Ishikawa (cell line): ENCODE measurements at regions not wholly inside any gene's neighbourhood (a gene's known extent, or its start where the extent isn't known, plus 50 kb on each side); places are given as distances from the start of the nearest gene placed in this dataset.

Experiments used
- CEBPB ChIP-seq: IDR thresholded peaks from 2 replicates; pipeline ENCODE4 v1.6.1; 2012
- CREB1 ChIP-seq: IDR thresholded peaks from 2 replicates; pipeline ENCODE4 v1.6.1; 2012; ENCODE audit warnings: low read depth
- EGR1 ChIP-seq: IDR thresholded peaks from 2 replicates; pipeline ENCODE4 v1.6.1; 2012
- EP300 ChIP-seq: IDR thresholded peaks from 2 replicates; pipeline ENCODE4 v1.6.1; 2012; ENCODE audit warnings: borderline replicate concordance
- FOXM1 ChIP-seq: IDR thresholded peaks from 2 replicates; pipeline ENCODE4 v1.6.1; 2012; ENCODE audit warnings: low read depth, borderline replicate concordance
- NFIC ChIP-seq: IDR thresholded peaks from 2 replicates; pipeline ENCODE4 v1.6.1; 2012
- RAD21 ChIP-seq: IDR thresholded peaks from 2 replicates; pipeline ENCODE4 v1.6.1; 2012; ENCODE audit warnings: low read depth
- TAF1 ChIP-seq: IDR thresholded peaks from 2 replicates; pipeline ENCODE4 v1.6.1; 2012; ENCODE audit warnings: low read depth, mild to moderate bottlenecking
- TCF12 ChIP-seq: IDR thresholded peaks from 2 replicates; pipeline ENCODE4 v1.6.1; 2012; ENCODE audit warnings: low read depth
- TEAD4 ChIP-seq: IDR thresholded peaks from 2 replicates; pipeline ENCODE4 v1.6.1; 2012
- USF1 ChIP-seq: IDR thresholded peaks from 2 replicates; pipeline ENCODE4 v1.6.1; 2012
- YY1 ChIP-seq: IDR thresholded peaks from 2 replicates; pipeline ENCODE4 v1.6.1; 2012; ENCODE audit warnings: low read depth
- ZBTB7A ChIP-seq: IDR thresholded peaks from 2 replicates; pipeline ENCODE4 v1.6.1; 2012; ENCODE audit warnings: low read depth
- TF ChIP-seq, protein P1 (sequence below): IDR thresholded peaks from 2 replicates; pipeline ENCODE4 v1.6.1; 2012; ENCODE audit warnings: low read depth, mild to moderate bottlenecking
- TF ChIP-seq, protein P2 (sequence below): IDR thresholded peaks from 2 replicates; pipeline ENCODE4 v1.6.1; 2012

- TF ChIP-seq TAF1: no peak
- TF ChIP-seq, protein P1, sequence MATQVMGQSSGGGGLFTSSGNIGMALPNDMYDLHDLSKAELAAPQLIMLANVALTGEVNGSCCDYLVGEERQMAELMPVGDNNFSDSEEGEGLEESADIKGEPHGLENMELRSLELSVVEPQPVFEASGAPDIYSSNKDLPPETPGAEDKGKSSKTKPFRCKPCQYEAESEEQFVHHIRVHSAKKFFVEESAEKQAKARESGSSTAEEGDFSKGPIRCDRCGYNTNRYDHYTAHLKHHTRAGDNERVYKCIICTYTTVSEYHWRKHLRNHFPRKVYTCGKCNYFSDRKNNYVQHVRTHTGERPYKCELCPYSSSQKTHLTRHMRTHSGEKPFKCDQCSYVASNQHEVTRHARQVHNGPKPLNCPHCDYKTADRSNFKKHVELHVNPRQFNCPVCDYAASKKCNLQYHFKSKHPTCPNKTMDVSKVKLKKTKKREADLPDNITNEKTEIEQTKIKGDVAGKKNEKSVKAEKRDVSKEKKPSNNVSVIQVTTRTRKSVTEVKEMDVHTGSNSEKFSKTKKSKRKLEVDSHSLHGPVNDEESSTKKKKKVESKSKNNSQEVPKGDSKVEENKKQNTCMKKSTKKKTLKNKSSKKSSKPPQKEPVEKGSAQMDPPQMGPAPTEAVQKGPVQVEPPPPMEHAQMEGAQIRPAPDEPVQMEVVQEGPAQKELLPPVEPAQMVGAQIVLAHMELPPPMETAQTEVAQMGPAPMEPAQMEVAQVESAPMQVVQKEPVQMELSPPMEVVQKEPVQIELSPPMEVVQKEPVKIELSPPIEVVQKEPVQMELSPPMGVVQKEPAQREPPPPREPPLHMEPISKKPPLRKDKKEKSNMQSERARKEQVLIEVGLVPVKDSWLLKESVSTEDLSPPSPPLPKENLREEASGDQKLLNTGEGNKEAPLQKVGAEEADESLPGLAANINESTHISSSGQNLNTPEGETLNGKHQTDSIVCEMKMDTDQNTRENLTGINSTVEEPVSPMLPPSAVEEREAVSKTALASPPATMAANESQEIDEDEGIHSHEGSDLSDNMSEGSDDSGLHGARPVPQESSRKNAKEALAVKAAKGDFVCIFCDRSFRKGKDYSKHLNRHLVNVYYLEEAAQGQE: no peak
- no peak for TF ChIP-seq NFIC
- TF ChIP-seq RAD21: no peak
- TF ChIP-seq ZBTB7A: no peak
- TF ChIP-seq CEBPB: no peak
- no peak for TF ChIP-seq EP300
- no peak for TF ChIP-seq USF1
- TF ChIP-seq TCF12: no peak
- TF ChIP-seq, protein P2, sequence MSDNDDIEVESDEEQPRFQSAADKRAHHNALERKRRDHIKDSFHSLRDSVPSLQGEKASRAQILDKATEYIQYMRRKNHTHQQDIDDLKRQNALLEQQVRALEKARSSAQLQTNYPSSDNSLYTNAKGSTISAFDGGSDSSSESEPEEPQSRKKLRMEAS: no peak
- no peak for TF ChIP-seq EGR1
- TF ChIP-seq TEAD4: no peak
- TF ChIP-seq CREB1: no peak
Measured at GRCh38 chr13:85694992-85695391, 104.2 kb downstream of the SLITRK6 start.

DNA sequence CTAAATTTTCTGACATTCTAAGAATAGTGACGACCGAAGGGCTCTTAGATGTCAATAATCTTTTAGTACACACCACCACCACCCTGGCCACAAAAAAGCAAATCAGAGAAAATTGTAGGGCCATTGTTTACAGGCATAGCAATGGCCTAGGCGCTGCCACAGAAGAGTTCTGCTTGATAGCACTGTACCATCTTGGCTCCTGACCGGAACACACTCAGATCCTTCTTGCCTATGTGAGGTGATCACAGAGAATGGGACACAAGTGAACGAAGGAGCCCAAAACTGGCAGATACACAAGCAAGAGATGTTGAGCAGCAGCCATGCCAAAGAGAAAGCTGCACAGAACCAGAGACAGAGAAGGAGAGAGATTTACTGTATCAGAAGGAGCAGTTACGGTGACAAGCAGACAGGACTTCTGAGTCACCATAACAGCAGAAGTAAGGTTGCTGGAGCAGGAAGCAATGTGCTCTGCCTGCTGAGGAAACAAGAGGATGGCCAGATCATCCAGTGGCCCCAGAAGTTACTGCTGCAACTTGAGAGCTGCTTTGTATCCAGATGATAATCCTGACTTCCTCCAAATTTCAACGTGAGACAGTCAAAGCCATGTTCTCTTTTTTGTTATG lies 105.2 kb downstream of the SLITRK6 start:
- TF ChIP-seq FOXM1 (no peak), YY1 (no peak), TAF1 (no peak), NFIC (no peak), USF1 (no peak), ZBTB7A (no peak), CEBPB (no peak), EGR1 (no peak), TEAD4 (no peak), CREB1 (no peak)
- TF ChIP-seq, protein P1: no peak
- TF ChIP-seq, protein P2: no peak

GRCh38 chr13:85690368-85690767 lies 108.9 kb downstream of the SLITRK6 start:
- TF ChIP-seq, protein P2: no peak
- TF ChIP-seq CREB1: no peak
- no peak for TF ChIP-seq YY1
- TF ChIP-seq, protein P1: no peak
- TF ChIP-seq ZBTB7A: no peak
- TF ChIP-seq TCF12: no peak
- TF ChIP-seq NFIC: no peak
- TF ChIP-seq TEAD4: no peak
- TF ChIP-seq RAD21: no peak
- no peak for TF ChIP-seq CEBPB
- TF ChIP-seq USF1: no peak
- TF ChIP-seq TAF1: no peak
- no peak for TF ChIP-seq FOXM1
- TF ChIP-seq EP300: no peak
- no peak for TF ChIP-seq EGR1

GRCh38 chr13:85685436-85685835 lies 113.8 kb downstream of the SLITRK6 start:
- no peak for TF ChIP-seq YY1
- TF ChIP-seq TAF1: no peak
- TF ChIP-seq RAD21: no peak
- no peak for TF ChIP-seq ZBTB7A
- TF ChIP-seq NFIC: no peak
- TF ChIP-seq EP300: no peak
- no peak for TF ChIP-seq TCF12
- no peak for TF ChIP-seq USF1
- TF ChIP-seq, protein P2: no peak
- TF ChIP-seq TEAD4: no peak
- TF ChIP-seq, protein P1: no peak
- no peak for TF ChIP-seq FOXM1
- TF ChIP-seq EGR1: no peak
